ENCODE measurements at regions not wholly inside any gene's neighbourhood (a gene's known extent, or its start where the extent isn't known, plus 50 kb on each side); places are given as distances from the start of the nearest gene placed in this dataset.

DNA sequence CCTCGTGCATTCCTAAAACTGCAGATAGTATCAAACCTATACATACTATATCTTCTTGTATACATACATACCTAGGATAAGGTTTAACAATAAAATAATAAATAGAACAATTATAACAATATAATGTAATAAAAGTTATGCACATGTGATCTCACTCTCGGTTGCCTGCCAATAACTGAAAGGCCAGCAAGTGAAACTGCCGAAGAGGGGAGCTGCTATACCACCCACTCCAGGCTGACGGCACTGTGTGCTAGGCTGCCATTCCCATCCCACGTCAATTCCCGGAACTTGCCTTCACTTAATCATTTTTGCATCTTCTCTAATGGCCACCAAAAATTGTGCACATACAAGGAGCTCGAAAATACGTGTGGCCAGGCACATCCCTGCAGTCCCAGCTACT is 451.1 kb upstream of the FAT1 start:
- no peak for DNase-seq (ENCODE audit: low read depth in 2 of 3, low spot score in 2 of 3)

DNA sequence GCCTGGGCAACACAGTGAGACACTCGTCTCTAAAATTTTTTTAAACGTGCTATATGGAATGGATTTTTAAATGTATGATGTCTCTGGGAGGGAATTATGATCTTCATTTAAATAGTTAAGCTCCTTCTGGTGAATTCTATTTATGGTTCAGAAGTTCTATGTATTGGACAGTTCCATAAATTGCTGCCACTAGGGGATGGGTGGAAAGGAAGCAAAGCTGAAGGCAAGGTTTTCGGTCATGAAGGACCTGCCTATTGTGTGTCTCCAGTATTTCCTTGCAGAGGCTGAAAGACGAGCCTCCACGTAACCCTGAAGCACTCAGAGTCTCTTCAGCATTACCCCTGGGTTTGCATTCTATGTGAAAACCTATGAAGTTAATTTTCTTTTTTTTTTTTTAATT is 451.5 kb upstream of the FAT1 start:
- no peak for DNase-seq (ENCODE audit: low read depth in 2 of 3, low spot score in 2 of 3)

DNA sequence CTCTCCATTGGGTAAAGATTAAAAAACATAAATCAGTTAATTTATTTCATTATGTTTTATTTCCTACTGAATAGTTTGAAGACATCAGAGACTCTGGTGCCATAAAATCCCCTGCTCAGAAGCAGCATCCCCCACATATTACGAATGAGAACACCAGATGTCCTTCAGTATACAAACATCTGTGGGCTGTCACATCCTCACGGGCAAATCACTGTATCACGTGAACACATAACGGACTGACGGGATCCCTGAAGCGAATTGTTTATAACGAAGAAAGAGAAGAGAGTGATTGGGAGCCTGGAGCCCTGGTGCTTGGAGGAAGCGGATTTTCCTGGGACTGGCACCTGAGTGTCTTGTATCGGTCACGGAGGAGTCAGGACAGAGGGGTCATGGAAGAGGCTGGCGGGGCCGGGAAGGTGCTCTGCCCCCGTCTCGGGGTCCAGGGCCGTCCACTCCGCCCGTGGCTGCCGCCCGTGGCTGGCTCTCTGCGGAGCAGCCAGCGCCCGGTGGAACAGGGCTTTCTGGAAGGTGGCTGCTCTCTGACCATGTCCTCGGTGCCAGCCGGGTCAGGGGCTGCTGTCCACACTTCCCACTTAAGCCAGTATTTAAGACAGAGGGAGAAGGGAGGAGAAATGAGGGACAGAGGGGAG is 452.7 kb upstream of the FAT1 start:
- DNase-seq (ENCODE audit: low read depth in 2 of 3, low spot score in 2 of 3): no peak

DNA sequence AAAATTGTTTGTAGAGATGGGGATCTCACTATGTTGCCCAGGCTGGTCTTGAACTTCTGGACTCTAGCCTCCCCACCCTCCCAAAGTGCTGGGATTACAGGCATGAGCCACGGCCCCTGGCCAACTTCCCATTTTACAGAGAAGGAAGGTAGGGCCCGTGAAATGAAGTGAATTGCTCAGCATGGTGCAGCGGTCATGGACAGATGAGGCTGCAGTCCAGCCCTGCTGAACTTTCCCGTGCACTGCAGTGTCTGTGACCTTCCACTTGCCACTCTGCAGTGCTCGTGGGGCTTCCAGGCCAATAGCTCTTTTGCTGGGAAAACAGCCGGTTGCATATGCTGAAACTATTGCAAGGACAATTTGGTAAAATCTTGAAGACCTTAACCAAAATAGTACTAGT is 454.4 kb upstream of the FAT1 start:
- DNase-seq (ENCODE audit: low read depth in 2 of 3, low spot score in 2 of 3): no peak

DNA sequence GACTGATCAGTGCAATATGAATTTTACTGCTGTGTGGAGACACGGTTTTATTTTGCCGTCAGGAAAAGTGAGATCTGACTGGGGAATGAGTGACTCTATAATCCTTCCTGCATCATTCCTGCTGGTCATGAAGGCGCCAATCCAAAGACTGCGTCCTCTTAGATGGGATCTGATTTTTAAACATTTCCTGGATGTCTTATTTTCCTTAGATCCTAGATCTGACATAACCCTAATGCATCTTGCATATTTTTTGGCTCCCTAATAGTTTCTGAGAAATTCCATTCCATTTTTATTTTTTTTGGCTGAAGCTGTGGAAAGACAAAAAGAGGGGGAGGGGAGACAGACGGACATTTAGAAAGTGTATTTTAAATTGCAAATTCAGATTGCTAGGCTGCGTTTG is 454.9 kb upstream of the FAT1 start:
- DNase-seq (ENCODE audit: low read depth in 2 of 3, low spot score in 2 of 3): no peak

DNA sequence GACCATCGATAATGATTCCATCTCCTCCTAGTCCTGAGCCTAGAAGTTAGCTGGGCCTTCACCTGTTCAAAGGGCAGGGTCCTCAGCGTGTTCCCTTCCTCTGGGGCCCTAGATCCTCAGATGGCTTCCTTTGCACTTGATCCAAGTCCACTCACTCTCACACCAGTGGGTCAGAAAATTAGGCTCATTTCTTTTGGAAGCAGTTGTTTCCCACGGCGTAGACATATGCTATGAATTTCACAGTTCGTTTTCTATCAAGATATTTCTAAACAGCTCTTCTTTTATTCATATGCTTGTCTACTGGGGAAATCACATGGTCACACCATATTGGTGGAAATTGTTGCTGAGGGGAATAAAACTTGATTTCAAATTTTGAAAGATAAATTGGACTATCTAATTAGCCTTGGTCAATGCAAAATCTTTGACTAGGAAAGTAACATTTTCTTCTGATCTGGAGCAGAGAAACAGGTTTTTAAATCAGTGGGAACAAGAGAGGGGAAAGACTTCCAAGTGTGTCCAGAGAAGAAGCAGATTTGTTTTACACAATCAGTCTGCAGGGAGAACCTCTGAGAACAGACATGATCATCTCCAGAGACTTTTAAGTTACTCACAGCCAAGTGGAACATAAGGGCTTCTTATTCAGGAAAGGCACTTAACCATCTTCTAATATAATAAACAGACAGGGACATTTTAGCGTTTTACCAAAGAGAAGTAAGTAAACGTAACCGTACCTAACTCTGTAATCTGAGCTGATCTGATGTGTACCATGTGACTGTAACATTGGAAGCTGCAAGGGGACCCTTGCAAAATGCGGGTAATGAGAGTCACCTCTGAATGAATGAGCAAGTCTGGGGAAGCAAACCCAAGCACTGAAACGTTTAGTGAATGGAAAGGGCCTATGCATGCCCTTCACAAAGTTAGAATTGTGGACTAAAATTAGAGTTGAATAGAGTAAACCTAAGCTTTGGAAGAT is 455.7 kb upstream of the FAT1 start:
- DNase-seq (ENCODE audit: low read depth in 2 of 3, low spot score in 2 of 3): no peak

DNA sequence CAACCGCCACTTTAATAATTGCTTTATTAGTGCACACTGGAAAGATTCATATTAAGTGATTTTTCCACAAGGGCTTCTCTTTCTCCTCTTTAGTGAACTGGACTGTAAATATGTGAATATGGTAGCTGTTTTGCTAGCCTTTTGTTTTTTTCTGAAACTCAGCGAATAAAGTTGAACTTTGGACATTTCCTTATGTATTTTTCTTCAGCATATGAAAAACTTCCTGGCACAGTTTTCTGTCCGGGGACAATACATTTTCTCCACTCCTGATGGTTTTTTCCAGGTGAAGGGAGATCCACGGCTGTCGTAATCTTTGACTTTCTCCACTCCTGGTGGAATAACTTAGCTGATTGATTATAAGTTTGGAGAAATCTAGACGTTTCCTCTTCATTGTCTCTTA is 457.4 kb upstream of the FAT1 start:
- DNase-seq (ENCODE audit: low read depth in 2 of 3, low spot score in 2 of 3): no peak

DNA sequence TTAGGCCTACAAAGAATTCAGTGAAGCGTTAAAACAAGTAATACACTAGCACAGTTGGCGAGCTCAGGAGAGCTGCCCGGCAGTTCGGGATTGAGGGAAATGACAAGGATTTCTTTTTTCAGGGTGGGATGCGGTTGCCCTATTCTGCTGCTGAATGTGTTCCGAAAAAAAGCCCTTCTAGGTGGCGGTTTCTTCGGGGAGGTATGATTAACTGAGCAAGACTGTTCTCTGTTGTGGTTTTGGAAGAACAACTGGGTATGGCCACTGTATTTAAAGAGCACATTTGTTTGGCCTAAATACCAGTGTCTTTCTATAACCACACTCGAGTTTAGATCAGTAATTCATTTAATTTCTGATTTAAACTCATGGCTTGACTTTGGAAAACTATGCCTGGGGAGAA is 459.7 kb upstream of the FAT1 start:
- DNase-seq (ENCODE audit: low read depth in 2 of 3, low spot score in 2 of 3): no peak

DNA sequence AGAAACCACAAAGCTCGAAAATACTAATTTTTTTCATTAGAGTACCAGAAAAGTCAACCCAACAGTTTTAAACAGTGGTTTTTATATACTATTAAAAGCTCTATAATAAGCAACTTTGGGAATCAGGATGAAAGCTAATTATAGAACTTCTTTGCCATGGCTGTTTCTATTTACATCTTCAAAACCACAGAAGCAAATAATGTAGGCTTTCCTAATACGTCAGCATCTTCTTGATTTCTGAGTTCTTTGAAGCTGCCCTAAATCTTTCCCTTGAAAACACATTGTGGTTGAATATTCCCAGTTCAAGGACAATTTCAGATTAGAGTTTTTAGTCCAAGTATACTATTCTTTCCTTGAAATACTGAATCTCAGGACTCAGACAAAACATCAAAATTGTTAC is 460.2 kb upstream of the FAT1 start:
- DNase-seq (ENCODE audit: low read depth in 2 of 3, low spot score in 2 of 3): no peak

DNA sequence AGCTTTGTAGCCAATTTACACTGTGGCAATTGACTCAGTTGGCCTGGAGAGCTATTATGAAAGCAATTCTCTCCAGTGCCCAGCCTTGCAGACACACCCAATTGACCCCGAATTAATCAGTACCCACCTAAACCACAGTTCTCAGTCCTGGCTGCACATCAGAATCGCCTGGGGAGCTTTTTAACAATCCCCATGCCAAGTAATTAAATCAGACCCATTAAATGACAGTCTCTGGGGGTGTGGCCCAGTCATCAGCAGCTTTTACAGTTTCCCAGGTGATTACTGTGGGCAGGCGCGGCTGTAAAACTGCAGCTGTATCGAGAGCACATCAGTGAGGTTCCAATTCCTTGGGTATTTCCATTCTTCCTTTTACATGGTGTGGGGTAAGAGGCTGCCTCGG is 460.9 kb upstream of the FAT1 start:
- no peak for DNase-seq (ENCODE audit: low read depth in 2 of 3, low spot score in 2 of 3)

DNA sequence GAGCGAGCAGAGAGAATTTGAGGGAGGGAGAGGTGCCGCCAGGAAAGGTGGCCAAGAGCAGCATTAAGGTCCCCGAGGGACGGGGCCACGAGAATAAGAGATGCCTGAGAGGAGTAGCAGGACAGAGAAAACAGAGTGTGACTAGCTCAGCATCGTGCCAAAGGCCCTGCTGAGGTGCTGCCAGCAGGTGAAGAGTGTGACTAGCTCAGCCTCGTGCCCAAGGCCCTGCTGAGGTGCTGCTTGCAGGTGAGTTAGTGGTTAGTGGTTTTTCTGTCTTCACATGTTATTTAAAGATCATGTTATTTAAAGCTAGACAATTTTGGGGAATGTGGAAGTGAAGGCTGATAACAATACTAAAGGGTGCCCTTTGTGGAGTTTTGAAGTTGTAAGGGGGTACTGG is 464.5 kb upstream of the FAT1 start:
- no peak for DNase-seq (ENCODE audit: low read depth in 2 of 3, low spot score in 2 of 3)

DNA sequence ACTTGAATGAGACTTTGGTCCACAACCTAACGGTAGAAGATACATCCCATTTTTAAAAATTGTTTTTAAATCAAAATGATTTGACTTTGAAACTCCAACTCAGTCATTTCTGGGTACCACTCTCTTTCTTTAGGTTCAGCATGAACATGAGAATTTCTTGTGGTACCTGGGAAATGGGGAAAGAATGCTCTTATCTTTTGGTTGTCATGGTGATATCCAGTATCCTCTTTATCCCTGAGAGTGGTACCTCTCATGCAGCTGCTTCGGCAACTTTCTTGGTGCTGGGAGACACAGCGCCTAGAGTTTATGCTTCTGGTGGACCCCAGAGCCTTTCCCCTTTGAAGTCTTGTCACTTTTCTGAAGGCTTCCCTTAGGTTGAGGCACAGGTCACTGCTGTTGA is 465.1 kb upstream of the FAT1 start:
- no peak for DNase-seq (ENCODE audit: low read depth in 2 of 3, low spot score in 2 of 3)

DNA sequence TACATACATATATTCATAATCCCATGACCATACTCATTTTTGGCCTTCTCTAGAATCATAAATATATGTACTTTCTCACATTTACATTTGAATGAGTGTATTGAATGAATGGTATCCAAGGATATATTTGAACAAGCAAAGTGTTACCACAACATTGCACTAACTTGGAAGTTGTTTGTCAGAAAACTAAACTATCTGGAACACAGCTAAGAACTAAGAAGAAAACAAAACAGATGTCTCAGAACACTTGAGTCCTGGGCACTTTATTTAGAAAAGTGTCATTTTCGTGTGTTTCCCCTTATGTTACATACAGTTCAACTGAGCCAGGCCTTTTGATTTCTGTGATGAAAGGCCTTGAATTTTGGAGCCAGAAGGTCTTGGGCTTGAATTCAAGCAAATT is 466.7 kb upstream of the FAT1 start:
- no peak for DNase-seq (ENCODE audit: low read depth in 2 of 3, low spot score in 2 of 3)

DNA sequence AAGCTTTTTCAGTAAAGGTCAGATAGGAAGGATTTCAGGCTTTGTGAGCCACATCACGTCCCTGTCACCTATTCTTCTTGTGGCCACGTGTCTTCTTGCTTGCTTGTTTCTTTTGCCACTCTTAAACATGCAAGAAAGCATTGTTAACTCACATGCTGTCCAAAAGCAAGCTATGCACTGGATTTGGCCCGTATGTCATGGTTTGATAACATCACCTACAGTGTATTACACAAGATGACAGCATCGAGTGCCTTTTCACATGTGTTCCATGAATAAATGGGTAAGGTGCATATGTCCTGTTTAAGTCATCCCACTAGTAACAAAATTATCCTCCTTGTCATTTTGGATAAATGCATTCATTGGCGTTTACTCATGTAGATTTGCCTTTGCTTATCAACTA is 468.0 kb upstream of the FAT1 start:
- no peak for DNase-seq (ENCODE audit: low read depth in 2 of 3, low spot score in 2 of 3)

DNA sequence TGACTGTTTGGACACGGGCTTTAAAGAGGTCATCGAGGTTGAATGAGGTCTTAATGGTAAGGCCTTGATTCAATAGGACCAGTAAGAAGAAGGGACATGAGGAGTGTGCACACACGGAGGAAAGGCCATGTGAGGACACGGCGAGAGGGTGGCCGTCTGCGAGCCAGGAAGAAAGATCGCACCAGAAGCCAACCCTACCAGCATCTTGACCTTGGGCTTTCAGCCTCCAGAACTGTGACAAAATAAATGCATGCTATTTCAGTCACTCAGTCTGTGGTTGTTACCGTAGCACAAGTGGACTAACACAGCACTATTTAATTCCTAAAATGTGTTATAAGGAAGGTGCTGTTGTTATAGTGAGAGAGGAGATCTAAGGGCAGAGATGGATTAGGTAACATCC is 468.6 kb upstream of the FAT1 start:
- no peak for DNase-seq (ENCODE audit: low read depth in 2 of 3, low spot score in 2 of 3)

DNA sequence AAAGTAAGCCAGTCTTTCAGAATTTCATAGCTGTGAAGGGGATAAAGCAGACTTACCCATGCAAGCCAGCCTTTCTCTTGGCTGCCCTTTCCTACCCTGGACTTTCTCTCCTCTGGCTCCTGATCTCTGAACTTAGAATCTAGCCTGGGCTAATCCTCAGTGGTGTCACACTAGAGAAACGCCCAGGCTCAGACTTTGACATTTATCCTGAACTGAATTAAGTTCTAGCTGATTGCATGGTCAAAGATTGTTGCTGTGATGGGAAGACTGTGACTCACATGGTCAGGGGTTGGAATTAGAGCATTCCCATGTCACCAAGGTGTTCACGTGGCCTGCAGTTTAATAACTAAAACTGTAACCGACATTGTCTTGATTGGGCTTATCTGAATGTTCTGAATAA is 469.5 kb upstream of the FAT1 start:
- DNase-seq (ENCODE audit: low read depth in 2 of 3, low spot score in 2 of 3): no peak

DNA sequence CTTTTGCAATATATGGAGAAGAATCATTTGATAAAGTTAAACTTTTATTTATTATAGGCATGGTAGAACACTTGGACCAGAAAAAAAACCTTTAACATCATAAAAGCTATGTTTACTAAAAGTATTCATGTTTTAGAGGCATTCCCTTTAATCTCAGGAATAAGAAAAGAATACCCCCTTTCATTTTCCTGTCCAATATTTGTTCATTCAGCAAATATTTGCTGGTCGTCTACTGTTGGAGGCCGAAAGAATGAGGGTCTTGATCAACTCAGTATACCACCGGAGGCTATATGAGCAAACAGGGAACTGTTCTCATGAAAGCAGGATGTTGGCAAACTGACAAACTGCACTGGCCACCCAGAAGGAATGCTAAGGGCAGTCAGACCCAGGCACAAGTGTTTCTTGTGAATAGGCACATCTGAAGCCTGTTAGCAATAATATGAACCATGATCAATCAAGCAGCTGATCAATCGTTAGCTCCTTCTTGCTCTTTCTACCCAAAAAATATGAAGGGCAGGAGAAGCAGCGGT is 480.8 kb upstream of the FAT1 start:
- no peak for DNase-seq (ENCODE audit: low read depth in 2 of 3, low spot score in 2 of 3)

DNA sequence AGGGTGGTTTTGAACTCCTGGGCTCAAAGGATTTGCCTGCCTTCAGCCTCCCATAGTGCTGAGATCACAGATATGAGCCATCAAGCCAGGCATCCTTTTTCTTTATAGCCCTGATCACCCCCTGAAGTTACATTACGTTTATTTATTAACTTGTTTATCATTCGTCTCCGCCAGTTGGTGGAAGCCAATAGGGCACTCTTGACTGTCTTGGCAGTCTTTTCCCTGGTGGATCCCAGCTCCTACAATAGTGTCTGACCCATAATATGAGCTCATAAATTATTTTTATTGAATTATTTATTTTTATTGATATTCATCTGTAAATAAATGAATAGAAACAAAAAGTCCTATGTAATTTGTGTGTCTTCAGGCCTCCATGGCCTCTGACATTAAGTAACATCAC is 484.3 kb upstream of the FAT1 start:
- no peak for DNase-seq (ENCODE audit: low read depth in 2 of 3, low spot score in 2 of 3)

DNA sequence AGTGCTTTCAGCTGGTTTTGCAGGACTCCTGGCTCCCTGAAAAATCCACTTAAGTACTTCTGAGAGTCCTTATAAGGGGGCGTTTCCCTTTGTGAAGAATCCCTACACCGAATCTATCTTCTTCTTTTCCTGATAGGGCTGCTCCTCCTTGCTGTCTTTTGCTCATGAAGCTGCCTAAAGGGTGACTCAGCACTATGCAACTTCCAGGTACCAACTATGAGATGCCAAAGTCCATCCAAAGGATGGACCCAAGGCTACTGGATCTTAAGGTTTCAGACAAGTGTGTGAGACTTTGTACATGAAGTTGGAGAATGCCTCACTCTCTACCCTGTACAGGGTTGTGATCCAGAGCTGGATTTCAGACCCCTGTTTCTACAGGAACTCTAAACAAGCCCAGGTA is 485.0 kb upstream of the FAT1 start:
- DNase-seq (ENCODE audit: low read depth in 2 of 3, low spot score in 2 of 3): no peak

DNA sequence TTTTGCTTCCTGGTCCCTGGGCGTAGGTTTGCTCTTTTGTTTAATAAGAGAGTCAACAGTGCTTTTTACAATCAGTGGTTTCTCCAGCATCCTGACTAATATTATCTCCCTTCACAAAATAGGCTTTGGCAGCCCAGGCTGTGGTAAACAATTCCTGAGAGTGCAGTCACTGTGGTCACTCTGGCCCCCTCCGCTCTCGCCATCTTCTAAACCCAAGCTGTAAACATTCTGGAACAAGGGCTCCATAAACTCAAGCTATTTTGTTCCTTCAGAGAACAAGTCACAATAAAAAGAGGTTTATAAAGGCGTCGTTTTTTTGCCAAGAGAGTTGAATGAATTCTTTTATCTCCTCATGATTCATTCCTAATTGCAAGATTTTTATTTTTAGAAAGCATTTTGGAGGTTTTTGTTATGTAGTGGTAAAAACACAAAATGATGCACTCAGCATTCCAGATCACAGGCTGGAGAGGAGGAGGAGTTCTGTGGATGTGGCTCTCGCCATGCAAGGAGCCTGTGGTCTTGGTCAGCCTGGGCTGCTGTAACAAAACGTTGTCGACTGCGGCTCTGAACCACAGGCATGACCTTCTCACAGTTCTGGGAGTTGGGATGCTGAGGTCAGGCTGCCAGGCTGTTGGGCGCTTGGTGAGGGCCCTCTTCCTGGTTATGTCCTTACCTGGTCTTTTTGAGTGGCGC is 486.4 kb upstream of the FAT1 start:
- no peak for DNase-seq (ENCODE audit: low read depth in 2 of 3, low spot score in 2 of 3)

DNA sequence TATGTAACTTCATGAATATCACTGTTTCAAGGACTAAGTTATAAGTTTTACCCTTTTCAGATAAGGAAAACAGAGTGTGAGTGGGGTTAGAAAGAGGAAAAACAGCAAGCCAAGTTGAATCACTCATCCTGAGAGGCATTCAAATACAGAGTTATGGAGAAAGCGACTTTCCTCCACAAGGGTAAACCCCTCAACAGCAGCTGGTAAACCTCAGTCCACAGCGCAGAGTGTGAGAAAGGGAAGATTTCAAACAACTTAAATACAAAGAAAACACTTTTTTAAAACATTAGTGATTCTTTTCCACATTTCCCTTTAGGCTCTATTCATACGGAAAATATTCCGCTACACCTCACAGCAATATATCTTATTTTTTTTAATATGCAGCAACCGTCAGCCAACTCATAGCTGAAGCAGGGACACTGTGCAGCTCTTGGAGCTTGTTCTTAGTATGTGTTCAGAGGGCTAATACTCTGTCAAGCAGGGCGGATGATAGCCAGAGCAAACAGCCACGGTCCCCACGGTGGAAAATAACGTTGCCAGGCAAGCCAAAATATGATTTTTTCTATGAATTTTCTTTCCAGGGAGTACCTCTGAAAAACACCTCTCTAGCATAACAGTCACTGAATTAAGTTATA is 488.9 kb upstream of the FAT1 start:
- no peak for DNase-seq (ENCODE audit: low read depth in 2 of 3, low spot score in 2 of 3)

Measured in hematopoietic multipotent progenitor cell (in vitro differentiated cells).